Hepatocyte (in vitro differentiated cells): ENCODE measurements at regions not wholly inside any gene's neighbourhood (a gene's known extent, or its start where the extent isn't known, plus 50 kb on each side); places are given as distances from the start of the nearest gene placed in this dataset.
"Not testable (repeated sequence)": the region's sequence is repeated elsewhere in the genome, so short reads cannot be mapped to it uniquely, and the experiment has no call there.

Experiments
- DNase-seq: peaks from one replicate; pipeline ENCODE4 v3.0.0-alpha.2; 2016; ENCODE audit warnings: low spot score
- H2AFZ ChIP-seq: fragments of 200-600 bp; sonication (generic); 2 replicates; pipeline ENCODE4 v1.6.0; 2016; ENCODE audit warnings: antibody characterized with exemption, mild to moderate bottlenecking
- H3K27ac ChIP-seq: fragments of 200-600 bp; sonication (generic); 2 replicates; pipeline ENCODE4 v1.5.1; 2016; ENCODE audit warnings: mild to moderate bottlenecking
- H3K27me3 ChIP-seq: fragments of 200-600 bp; sonication (generic); 2 replicates; pipeline ENCODE4 v1.6.1; 2016
- H3K36me3 ChIP-seq: fragments of 200-600 bp; sonication (generic); replicated peaks from 2 replicates; pipeline ENCODE4 v1.5.1; 2016; ENCODE audit warnings: low read depth; ENCODE audit not compliant: insufficient read depth
- H3K4me1 ChIP-seq: fragments of 200-600 bp; sonication (generic); 2 replicates; pipeline ENCODE4 v1.5.1; 2016; ENCODE audit warnings: mild to moderate bottlenecking, moderate library complexity; ENCODE audit not compliant: insufficient read depth
- H3K4me2 ChIP-seq: fragments of 200-600 bp; sonication (generic); 2 replicates; pipeline ENCODE4 v1.6.0; 2016
- H3K4me3 ChIP-seq: fragments of 200-600 bp; sonication (generic); 2 replicates; pipeline ENCODE4 v1.5.1; 2016; ENCODE audit warnings: mild to moderate bottlenecking
- H3K79me2 ChIP-seq: fragments of 200-600 bp; sonication (generic); 2 replicates; pipeline ENCODE4 v1.6.0; 2017; ENCODE audit warnings: mild to moderate bottlenecking
- H3K9me2 ChIP-seq: fragments of 200-600 bp; sonication (generic); replicated peaks from 2 replicates; pipeline ENCODE4 v1.6.0; 2017; ENCODE audit warnings: mild to moderate bottlenecking; ENCODE audit not compliant: insufficient read depth
- H3K9me3 ChIP-seq: fragments of 200-600 bp; sonication (generic); 2 replicates; pipeline ENCODE4 v1.5.1; 2016; ENCODE audit warnings: low read depth, mild to moderate bottlenecking
- H4K20me1 ChIP-seq: fragments of 200-600 bp; sonication (generic); 2 replicates; pipeline ENCODE4 v1.6.0; 2016; ENCODE audit warnings: mild to moderate bottlenecking; ENCODE audit not compliant: insufficient read depth, poor library complexity, severe bottlenecking
- CTCF ChIP-seq: fragments of 200-600 bp; sonication (generic); IDR thresholded peaks from 2 replicates; pipeline ENCODE4 v1.5.1; 2016; ENCODE audit warnings: antibody characterized with exemption, mild to moderate bottlenecking; ENCODE audit not compliant: poor library complexity
- EZH2 ChIP-seq: fragments of 200-600 bp; sonication (generic); IDR thresholded peaks from 2 replicates; pipeline ENCODE4 v1.6.1; 2016; ENCODE audit warnings: antibody characterized with exemption, mild to moderate bottlenecking, borderline replicate concordance
- EZH2phosphoT487 ChIP-seq: fragments of 200-600 bp; sonication (generic); IDR thresholded peaks from one replicate; pipeline ENCODE4 v1.6.1; 2018; ENCODE audit warnings: antibody characterized with exemption, mild to moderate bottlenecking, low read depth, moderate library complexity; ENCODE audit not compliant: unreplicated experiment, severe bottlenecking
- WGBS: methylation state at CpG from one replicate; pipeline ENCODE4 v1.1.6; 2016; ENCODE audit warnings: low lambda C conversion rate; ENCODE audit errors: missing lambda C conversion rate; 5-methylcytosine and 5-hydroxymethylcytosine counted together

GRCh38 chr4:85200106-85200505 lies 233.6 kb upstream of the WDFY3 start:
- H3K9me3 ChIP-seq, result no peaks in the 10 kb centered on the region
- H3K4me1 ChIP-seq, result no peaks in the 10 kb centered on the region
- no peak for DNase-seq
- H3K9me2 ChIP-seq, result no peaks in the 10 kb centered on the region
- TF ChIP-seq CTCF, result no peak
- H3K27ac ChIP-seq, result no peak overlapping the region
- H3K4me2 ChIP-seq, result no peak overlapping the region
- H3K36me3 ChIP-seq, result no peaks in the 10 kb centered on the region
- H3K27me3 ChIP-seq, result no peaks in the 10 kb centered on the region
- no peaks in the 10 kb centered on the region for H4K20me1 ChIP-seq
- no peak overlapping the region for H3K4me3 ChIP-seq
- H3K79me2 ChIP-seq, result no peaks in the 10 kb centered on the region
- H2AFZ ChIP-seq, result no peak overlapping the region
- 78% methylated on average over 1 of the region's 1 CpG for WGBS

- H2AFZ ChIP-seq, result no peak overlapping the region
- no peaks in the 10 kb centered on the region for H4K20me1 ChIP-seq
- H3K27ac ChIP-seq, result no peak overlapping the region
- DNase-seq, result no peak
- H3K36me3 ChIP-seq, result no peaks in the 10 kb centered on the region
- no peak overlapping the region for H3K4me2 ChIP-seq
- H3K79me2 ChIP-seq, result no peaks in the 10 kb centered on the region
- H3K27me3 ChIP-seq, result no peaks in the 10 kb centered on the region
- no peaks in the 10 kb centered on the region for H3K4me1 ChIP-seq
- H3K9me3 ChIP-seq, result no peaks in the 10 kb centered on the region
- 81% methylated on average over 1 of the region's 1 CpG for WGBS
- no peak overlapping the region for H3K4me3 ChIP-seq
- no peaks in the 10 kb centered on the region for H3K9me2 ChIP-seq
- no peak for TF ChIP-seq CTCF
- TF ChIP-seq EZH2, result no peak
- TF ChIP-seq EZH2phosphoT487, result no peak
Measured at GRCh38 chr4:85209161-85209560, 242.7 kb upstream of the WDFY3 start.

- H4K20me1 ChIP-seq, result no peaks in the 10 kb centered on the region
- H3K79me2 ChIP-seq, result no peaks in the 10 kb centered on the region
- H2AFZ ChIP-seq, result no peak overlapping the region
- no peaks in the 10 kb centered on the region for H3K27me3 ChIP-seq
- no peak overlapping the region for H3K4me3 ChIP-seq
- TF ChIP-seq EZH2, result no peak
- no peak for TF ChIP-seq EZH2phosphoT487
- no peak for TF ChIP-seq CTCF
- WGBS, result 61% methylated on average over 3 of the region's 3 CpGs
- H3K27ac ChIP-seq, result no peak overlapping the region
- H3K9me3 ChIP-seq, result no peaks in the 10 kb centered on the region
- H3K4me2 ChIP-seq, result no peak overlapping the region
- H3K9me2 ChIP-seq, result no peaks in the 10 kb centered on the region
- DNase-seq, result no peak
- no peaks in the 10 kb centered on the region for H3K36me3 ChIP-seq
- no peaks in the 10 kb centered on the region for H3K4me1 ChIP-seq
Measured at GRCh38 chr4:85210353-85210752, 243.9 kb upstream of the WDFY3 start.

- H3K9me2 ChIP-seq, H3K4me1 ChIP-seq, H2AFZ ChIP-seq, H4K20me1 ChIP-seq, H3K4me2 ChIP-seq, H3K27me3 ChIP-seq, H3K79me2 ChIP-seq, DNase-seq, H3K27ac ChIP-seq, H3K9me3 ChIP-seq, H3K36me3 ChIP-seq, H3K4me3 ChIP-seq: not testable (repeated sequence)
- WGBS, result 96% methylated on average over 7 of the region's 7 CpGs
Measured at GRCh38 chr4:85216571-85216970, 250.1 kb upstream of the WDFY3 start.
